ENCODE measurements at regions not wholly inside any gene's neighbourhood (a gene's known extent, or its start where the extent isn't known, plus 50 kb on each side); places are given as distances from the start of the nearest gene placed in this dataset.

DNA sequence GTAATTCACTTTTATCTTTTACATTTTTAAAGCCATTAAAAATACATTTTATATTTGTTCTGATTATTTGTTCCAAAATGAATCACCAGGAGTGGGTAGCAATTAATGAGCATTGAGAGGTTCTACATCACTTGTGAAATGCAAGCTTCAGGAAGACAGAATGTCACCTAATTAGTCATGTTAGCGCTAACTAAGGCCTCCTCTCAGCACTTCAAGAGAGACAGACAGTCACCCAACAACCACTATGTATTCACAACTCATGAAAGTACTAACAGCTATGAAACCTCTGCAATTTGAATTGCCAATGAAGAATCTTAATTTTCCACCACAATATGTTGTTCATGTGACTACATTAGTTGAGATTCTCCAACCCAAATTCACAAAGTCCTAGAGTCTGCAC, 611.0 kb downstream of the KCNJ3 start:
- no peaks in the 10 kb centered on the region for H3K27me3 Mint-ChIP-seq (ENCODE audit: low read depth in 2 of 2)
- no peak for ATAC-seq

DNA sequence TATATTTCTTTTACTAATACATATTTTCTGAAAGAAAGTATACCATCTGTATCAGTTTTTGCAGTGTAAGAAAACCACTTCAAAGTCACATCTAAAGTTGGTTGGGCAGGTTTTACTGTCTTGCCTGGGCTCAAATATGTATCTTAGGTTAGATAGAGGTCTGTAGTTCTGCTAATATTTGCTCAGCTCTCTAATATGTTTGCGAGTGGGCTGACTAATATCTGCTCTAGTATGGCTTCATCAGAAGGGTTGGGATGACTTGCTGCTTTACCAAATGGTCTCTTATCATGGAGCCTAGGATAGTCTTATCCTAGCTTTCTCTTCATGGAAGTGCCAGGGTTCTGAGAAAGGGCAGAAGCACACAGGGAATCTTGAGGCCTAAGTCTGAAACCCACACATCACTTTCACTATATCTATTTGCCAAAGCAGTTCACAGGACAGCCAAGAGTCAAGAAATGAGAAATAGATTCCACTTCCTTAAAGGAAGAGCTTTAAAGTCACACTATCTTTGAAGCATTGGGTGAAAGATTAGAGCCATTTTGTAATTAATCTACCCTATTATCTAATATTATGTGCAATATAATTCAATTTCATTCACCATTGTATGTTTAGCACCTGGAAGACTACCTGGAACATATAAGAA, 610.0 kb downstream of the KCNJ3 start:
- Mint-ChIP-seq H3K27me3 (ENCODE audit: low read depth in 2 of 2) (no peaks in the 10 kb centered on the region), H3K36me3 (no peaks in the 10 kb centered on the region), H3K27ac (no peak overlapping the region), H3K4me3 (no peak overlapping the region), H3K4me1 (no peaks in the 10 kb centered on the region), H3K9me3 (peaks cover 3 to 4% of the 10 kb centered on the region in 2 donors)
- no peak overlapping the region for H3K27ac ChIP-seq (ENCODE audit: low read length)
- H3K4me1 ChIP-seq (ENCODE audit: control insufficient read depth, insufficient read depth, low read length): no peaks in the 10 kb centered on the region
- no peaks in the 10 kb centered on the region for H3K27me3 ChIP-seq (ENCODE audit: control insufficient read depth, insufficient read depth, low read length)
- intact Hi-C loops (cut with micrococcal nuclease): no loop called here
- ATAC-seq: no peak
- TF ChIP-seq, protein P1, sequence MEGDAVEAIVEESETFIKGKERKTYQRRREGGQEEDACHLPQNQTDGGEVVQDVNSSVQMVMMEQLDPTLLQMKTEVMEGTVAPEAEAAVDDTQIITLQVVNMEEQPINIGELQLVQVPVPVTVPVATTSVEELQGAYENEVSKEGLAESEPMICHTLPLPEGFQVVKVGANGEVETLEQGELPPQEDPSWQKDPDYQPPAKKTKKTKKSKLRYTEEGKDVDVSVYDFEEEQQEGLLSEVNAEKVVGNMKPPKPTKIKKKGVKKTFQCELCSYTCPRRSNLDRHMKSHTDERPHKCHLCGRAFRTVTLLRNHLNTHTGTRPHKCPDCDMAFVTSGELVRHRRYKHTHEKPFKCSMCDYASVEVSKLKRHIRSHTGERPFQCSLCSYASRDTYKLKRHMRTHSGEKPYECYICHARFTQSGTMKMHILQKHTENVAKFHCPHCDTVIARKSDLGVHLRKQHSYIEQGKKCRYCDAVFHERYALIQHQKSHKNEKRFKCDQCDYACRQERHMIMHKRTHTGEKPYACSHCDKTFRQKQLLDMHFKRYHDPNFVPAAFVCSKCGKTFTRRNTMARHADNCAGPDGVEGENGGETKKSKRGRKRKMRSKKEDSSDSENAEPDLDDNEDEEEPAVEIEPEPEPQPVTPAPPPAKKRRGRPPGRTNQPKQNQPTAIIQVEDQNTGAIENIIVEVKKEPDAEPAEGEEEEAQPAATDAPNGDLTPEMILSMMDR (IDR thresholded peaks at IDR 0.05): no peak
- H3K36me3 ChIP-seq (ENCODE audit: control insufficient read depth, insufficient read depth, low read length): no peaks in the 10 kb centered on the region
- no peak for DNase-seq
- WGBS (ENCODE audit: insufficient coverage): 69% methylated on average over 1 of the region's 1 CpG
- no peak overlapping the region for H3K4me3 ChIP-seq (ENCODE audit: low read length)
- no peaks in the 10 kb centered on the region for H3K9me3 ChIP-seq (ENCODE audit: control insufficient read depth, insufficient read depth, low read length)

More for the DNA sequence above, 611.0 kb downstream of the KCNJ3 start:
- DNase-seq: no peak
- H3K27ac Mint-ChIP-seq: no peak overlapping the region
- intact Hi-C loops (cut with micrococcal nuclease): no loop called here
- H3K4me1 Mint-ChIP-seq: no peaks in the 10 kb centered on the region
- no peaks in the 10 kb centered on the region for H3K36me3 ChIP-seq (ENCODE audit: control insufficient read depth, insufficient read depth, low read length)
- H3K9me3 ChIP-seq (ENCODE audit: control insufficient read depth, insufficient read depth, low read length): no peaks in the 10 kb centered on the region
- 93% methylated on average over 1 of the region's 1 CpG for WGBS (ENCODE audit: insufficient coverage)
- TF ChIP-seq, protein P1 (IDR thresholded peaks at IDR 0.05): no peak
- H3K27ac ChIP-seq (ENCODE audit: low read length): no peak overlapping the region
- H3K27me3 ChIP-seq (ENCODE audit: control insufficient read depth, insufficient read depth, low read length): no peaks in the 10 kb centered on the region
- H3K4me3 Mint-ChIP-seq: no peak overlapping the region
- H3K4me1 ChIP-seq (ENCODE audit: control insufficient read depth, insufficient read depth, low read length): no peaks in the 10 kb centered on the region
- peaks cover under 1% of the 10 kb centered on the region in 2 donors for H3K9me3 Mint-ChIP-seq
- H3K4me3 ChIP-seq (ENCODE audit: low read length): no peak overlapping the region
- H3K36me3 Mint-ChIP-seq: no peaks in the 10 kb centered on the region

DNA sequence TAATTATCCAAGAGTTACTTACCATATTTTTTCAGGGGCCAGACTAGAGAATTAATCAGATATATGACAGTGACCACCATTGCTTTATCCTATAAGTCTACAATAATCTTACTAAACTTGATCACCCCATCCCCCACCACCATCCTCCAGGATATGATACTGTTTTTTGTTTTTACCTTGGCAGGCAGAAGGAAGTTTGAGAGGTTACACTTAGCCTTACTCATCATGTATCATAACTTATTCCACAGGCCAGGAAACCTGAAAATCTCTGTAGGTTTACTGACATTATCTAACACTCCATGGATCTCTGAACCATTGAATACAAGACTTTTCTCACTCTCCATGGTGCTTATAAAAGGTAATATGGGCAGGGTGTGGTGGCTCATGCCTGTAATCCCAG, 602.7 kb downstream of the KCNJ3 start:
- no peak overlapping the region for H3K4me3 ChIP-seq (ENCODE audit: low read length)
- H3K4me1 ChIP-seq (ENCODE audit: control insufficient read depth, insufficient read depth, low read length): no peaks in the 10 kb centered on the region
- TF ChIP-seq, protein P1 (IDR thresholded peaks at IDR 0.05): no peak
- H3K4me3 Mint-ChIP-seq: no peak overlapping the region
- no peak for ATAC-seq
- intact Hi-C loops (cut with micrococcal nuclease): no loop called here
- DNase-seq: no peak
- H3K9me3 Mint-ChIP-seq: peaks cover 4 to 6% of the 10 kb centered on the region in 2 donors
- H3K36me3 ChIP-seq (ENCODE audit: control insufficient read depth, insufficient read depth, low read length): no peaks in the 10 kb centered on the region
- H3K4me1 Mint-ChIP-seq: no peaks in the 10 kb centered on the region
- H3K27me3 ChIP-seq (ENCODE audit: control insufficient read depth, insufficient read depth, low read length): no peaks in the 10 kb centered on the region
- H3K9me3 ChIP-seq (ENCODE audit: control insufficient read depth, insufficient read depth, low read length): no peaks in the 10 kb centered on the region
- H3K27me3 Mint-ChIP-seq (ENCODE audit: low read depth in 2 of 2): no peaks in the 10 kb centered on the region
- H3K36me3 Mint-ChIP-seq: no peaks in the 10 kb centered on the region
- no peak overlapping the region for H3K27ac Mint-ChIP-seq
- H3K27ac ChIP-seq (ENCODE audit: low read length): no peak overlapping the region

DNA sequence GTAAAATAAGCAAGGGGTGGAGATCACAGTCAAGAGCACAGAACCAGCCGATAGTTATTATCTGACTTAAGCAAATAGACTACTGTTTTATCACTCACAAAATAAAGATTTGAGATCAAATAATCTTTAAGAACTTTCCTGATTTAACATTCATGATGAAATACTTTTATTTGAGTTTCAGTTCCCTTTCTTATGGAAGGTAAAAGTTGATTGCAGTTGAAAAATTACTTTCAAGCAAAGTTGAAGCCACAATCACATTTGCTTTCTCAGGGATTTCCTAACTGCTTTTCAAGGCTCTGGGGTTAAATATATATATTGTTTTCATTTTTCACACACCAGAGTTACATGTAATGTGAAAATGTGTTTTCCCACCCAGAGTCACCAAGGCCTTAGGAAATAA, 599.5 kb downstream of the KCNJ3 start:
- Mint-ChIP-seq H3K4me1 (no peaks in the 10 kb centered on the region), H3K27me3 (ENCODE audit: low read depth in 2 of 2) (no peaks in the 10 kb centered on the region), H3K4me3 (no peak overlapping the region), H3K27ac (no peak overlapping the region), H3K9me3 (peaks cover 0 to 3% of the 10 kb centered on the region in 2 donors), H3K36me3 (no peaks in the 10 kb centered on the region)
- Histone ChIP-seq H3K4me3 (ENCODE audit: low read length) (no peak overlapping the region), H3K36me3 (ENCODE audit: control insufficient read depth, insufficient read depth, low read length) (no peaks in the 10 kb centered on the region), H3K27me3 (ENCODE audit: control insufficient read depth, insufficient read depth, low read length) (no peaks in the 10 kb centered on the region), H3K27ac (ENCODE audit: low read length) (no peak overlapping the region), H3K9me3 (ENCODE audit: control insufficient read depth, insufficient read depth, low read length) (no peaks in the 10 kb centered on the region), H3K4me1 (ENCODE audit: control insufficient read depth, insufficient read depth, low read length) (no peaks in the 10 kb centered on the region)
- DNase-seq (no peak), ATAC-seq (no peak)
- TF ChIP-seq, protein P1 (IDR thresholded peaks at IDR 0.05): no peak
- no CpG with 5 or more reads among the region's 1 CpG for WGBS (ENCODE audit: insufficient coverage)
- intact Hi-C loops (cut with micrococcal nuclease): no loop called here

Data from natural killer cell (primary cell).